Stimulated activated naive CD8-positive, alpha-beta T cell treated with anti-CD3 and anti-CD28 coated beads, Interleukin-15, Interleukin-2, amounts not matched to agents 100 U/mL and 50 U/mL, for 24 hours (primary cell): ENCODE measurements at regions not wholly inside any gene's neighbourhood (a gene's known extent, or its start where the extent isn't known, plus 50 kb on each side); places are given as distances from the start of the nearest gene placed in this dataset.
A peak's percentile ranks its signal among the peaks of the same experiment; 100 is the strongest.

ENCODE experiments used
- ATAC-seq: fragments of 150-1000 bp; cut with Tn5 transposase; one replicate; pipeline ENCODE4 v1.10.0; 2021
- DNase-seq: peaks from one replicate; pipeline ENCODE4 v3.0.0; 2021

DNA sequence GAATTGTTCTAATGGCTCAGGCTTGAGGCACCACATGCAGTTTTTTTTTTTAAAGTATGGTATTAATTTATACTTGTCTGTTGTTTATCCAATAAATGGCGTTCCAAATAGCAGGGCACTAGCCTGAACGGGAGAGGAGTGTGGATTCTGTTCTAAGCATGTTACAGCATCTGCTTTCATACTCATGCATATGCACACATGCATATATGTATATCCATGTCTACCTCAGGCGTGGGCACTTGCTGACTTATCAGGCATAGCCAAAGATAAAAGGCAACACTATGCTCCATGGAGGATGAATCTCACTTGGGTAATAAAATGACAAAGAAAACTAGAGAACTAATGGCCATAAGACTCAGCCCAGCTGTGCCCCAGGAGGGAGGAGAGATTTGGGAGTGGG, 393.8 kb downstream of the GADD45G start:
- no peak for DNase-seq
- no peak for ATAC-seq

DNA sequence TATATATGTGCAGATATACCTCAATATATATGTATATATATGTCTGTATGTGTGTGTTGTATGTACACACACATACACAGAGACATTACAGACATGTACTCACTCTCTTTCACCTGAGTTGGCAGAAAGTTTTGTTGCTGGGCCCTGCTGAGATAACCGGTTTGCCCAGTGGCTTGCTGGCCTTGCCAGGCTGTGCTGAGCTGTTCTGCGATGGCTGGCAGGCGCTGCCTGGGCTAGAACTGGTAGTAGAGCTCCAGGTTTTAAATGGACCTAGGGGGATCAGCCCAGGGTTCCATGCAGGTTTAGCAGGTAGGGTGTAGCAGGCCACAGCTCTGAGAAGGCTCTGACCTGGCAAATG, 394.3 kb downstream of the GADD45G start:
- ATAC-seq (peak; percentile 3), DNase-seq (no peak)

DNA sequence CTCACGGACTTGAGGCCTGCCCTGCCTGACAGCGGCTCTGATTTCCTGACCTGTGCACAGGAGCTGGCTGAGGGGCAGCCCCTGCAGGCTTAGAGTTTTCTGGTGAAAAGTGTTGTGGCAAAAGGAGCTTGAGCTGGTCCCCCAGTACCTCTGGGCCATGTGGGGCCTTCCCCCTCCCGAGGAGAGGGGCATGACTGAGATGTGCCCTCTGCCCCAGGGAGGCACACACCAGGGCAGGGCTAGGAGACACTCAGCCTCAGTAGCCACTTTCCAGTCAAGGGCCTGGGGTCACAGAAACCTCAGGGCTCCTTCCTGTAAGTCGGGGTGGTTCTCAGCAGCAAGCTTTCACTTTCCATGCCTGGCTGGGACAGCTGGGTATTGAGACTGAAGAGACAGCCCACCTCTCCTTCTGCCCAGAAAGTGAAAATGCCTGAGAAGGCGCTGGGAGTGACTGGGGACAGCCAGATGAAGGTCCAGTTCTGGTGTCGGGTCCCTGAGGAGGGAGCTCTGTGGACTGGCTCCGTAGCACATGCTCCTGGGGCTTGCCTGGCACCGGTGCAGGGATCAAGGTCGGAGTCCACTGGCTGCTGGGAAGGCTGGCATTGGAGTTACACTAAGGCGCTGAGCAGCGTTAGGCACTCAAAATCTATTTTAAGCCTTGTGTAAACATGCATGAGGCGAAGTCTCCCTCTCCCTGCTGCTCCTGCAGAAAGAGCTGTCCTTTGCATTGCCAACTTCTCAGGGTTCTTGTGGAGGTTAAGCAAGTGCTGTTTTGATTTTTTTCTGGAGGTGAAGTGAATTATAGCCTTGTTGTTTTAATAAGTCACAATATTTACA, 394.9 kb downstream of the GADD45G start:
- DNase-seq (peak; percentile 72), ATAC-seq (peak; percentile 93)

DNA sequence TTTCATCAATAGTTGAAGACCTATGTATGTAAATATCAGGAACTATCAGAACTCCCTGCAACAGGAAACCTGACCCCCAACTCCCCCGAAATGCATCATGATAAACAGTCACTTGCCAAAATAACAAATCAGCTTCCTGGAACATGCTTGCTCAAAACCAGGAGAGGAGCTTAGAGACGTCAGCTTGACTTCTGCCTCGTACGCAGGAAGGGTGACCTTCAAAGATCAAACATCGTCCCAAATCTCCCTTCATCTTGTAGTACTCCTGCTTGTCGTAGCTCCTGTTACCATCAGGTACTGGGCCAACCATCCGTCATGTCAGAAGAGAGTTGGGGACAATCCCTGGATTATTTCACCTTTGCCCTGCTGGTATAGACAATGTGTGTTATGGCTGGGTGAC, 396.1 kb downstream of the GADD45G start:
- ATAC-seq = no peak
- DNase-seq = no peak

DNA sequence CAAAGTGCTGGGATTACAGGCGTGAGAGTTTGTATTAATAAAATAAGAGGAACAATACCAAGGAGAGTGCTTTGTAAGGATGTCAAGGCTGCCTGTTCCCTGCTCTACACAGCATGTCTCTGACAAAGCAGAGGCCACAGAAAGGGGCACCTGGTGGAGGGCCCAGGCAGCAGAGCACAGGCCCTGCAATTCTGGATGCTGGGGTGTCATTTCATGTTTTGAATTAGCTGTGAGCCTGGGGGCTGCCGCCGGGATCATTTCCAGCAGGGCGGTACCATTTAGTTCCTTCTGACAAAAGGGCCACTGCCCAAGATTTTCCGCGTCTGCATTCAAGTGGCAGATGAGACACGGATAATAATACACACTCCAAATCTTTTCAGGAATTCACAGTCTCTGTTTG, 396.9 kb downstream of the GADD45G start:
- DNase-seq (no peak), ATAC-seq (no peak)

DNA sequence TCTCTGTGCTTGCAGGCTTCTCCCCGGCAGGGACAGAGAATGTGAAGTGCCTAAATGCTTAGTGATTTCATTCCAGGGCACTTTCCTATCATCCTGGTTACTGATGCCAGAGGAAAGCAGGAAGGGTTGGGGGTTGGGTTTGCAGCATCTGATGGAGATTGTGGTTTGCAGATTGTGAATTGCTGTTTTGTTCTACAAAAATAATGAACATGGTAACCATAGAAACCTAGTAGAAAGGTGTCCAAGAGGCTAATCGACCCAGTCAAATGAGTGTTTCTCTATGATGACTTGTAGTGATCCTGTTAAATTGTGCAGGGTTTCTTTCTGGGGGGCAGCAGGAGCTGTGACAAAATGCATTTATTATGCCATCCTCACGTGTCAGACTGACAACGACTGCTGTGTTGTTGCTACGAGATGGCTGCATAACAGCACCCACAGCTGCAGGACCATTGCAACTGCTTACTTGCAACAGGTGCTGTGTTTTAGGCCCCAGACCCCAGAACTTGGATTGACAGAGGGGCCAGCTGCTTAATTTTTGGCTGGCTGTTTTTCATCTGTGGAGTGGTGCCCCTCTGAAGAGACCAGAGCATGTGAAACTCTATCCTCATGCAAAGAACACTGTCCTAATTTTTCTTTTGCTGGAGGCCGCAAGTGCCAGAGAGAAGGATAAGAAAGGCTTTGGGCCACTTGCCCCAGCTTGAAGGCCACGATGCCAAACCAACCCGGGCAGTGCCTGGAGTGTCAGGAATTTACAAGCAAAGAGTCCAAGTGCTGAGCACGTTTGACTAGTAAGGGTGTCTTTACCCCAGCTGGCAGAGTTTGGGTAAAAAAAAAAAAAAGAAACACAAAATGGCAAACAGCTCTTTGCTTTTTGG, 397.8 kb downstream of the GADD45G start:
- DNase-seq (no peak), ATAC-seq (no peak)

DNA sequence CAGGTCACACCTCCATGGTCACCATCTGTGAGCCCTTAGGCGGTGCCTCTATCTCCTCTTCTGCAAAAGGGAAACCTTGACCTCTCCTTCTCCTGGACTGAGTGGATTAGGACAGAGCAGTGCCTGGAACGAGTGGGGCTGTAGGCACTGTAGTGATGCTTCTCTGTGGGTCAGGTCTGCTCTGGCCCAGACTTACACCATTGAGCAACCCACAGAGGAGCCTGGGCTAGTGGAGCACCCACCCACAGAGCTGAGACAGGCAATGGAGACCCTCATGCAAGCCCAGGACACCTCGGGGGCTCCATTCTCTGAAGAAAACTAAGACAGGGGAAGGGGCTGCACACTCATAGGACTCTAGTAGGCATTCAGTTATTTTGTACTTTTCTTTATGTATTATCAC, 400.6 kb downstream of the GADD45G start:
- ATAC-seq (no peak), DNase-seq (no peak)

DNA sequence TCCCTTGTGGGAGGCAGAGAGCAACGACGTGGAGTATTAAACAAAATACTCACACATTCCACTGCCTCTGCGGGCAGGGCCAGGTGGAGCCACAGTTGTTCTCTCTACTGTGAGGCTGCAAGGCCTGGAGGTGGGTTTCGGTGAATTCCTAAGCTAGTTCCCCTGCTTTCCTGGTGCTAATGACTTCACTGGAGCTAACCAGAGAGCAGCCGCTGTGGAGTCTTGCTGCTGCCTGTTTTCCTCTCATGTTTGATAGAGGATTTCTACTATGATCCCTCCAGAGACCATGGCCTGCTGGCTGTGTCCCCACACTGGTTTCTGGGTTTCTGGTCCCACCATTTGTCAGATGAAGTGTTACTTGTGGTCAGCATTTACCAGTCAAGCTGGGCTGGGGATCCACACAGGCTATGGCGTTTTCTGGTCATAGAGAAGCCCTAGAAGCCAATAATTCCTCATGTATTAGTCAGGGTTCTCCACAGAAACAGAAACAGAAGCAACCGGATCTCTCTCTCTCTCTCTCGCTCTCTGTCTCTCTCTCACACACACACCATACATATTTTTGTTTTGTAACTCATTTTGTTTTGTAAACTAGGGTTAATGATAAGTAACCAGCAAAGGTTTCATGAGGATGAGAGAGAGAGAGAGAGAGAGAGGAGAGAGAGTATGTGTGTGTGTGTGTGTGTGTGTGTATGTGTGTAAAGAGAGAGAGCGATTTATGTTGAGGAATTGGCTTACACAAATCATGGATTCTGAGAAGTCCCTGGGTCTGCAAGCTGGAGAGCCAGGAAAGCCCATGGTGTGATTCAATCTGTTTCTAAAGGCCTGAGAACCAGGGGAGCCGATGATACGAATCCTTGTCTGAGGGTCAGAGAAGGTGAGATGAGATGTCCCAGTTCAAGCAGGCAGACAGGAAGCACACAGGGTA, 403.0 kb downstream of the GADD45G start:
- ATAC-seq (no peak), DNase-seq (no peak)

DNA sequence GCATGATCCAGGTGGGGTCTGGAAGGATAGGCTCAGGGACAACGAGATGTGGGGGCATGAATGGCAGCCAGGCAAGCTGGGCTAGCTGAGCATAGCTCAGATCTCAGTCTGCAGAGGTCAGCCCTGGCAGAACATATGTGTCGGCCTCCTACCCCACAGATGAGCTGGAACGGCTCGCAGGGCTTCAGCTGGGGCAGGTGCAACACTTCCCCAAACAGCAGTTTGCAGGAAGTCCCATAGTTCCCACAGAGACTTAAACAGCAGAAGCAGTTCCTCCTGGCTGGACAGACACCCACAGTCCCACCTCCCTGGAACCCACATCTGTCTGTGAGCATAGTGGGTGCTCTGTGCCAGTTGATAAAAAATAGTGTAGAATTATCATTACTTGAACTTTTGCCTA, 404.6 kb downstream of the GADD45G start:
- ATAC-seq (no peak), DNase-seq (no peak)

DNA sequence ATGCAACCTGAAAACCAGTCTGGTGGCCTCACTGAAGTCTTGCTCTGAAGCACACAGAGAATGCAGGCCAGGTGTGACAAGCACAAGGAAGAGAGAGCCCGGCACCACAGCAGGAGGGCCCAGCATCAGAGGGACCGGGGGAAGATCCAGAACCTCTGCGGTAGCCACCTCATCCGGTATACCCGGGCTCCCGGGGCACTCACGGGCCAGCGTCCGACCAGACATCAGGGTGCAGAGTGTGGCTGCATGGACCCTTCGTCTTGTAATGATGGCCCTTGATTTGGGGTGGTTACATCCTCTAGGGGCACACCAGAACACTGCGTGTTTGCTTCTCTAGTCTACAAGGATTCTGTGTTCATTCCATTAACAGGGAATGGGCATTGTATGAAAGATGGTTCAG, 406.0 kb downstream of the GADD45G start:
- no peak for ATAC-seq
- DNase-seq = no peak

DNA sequence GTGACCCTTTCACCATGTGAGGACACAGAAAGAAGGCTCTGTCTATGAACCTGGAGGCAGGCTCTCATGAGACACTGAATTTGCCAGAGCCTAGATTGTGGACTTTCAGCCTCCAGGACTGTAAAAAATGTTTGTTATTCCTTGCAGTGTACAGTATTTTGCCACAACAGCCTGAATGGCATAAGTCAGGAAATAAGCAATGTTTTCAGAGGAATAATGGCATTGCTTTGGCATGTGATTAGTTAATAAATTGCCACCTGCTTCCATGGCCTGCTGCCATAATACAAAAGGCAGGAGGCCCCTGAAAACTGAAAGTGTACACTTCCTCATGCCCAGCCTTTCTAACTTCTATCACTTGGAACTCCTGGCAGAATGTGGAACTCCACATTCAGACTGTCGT, 408.1 kb downstream of the GADD45G start:
- DNase-seq (no peak), ATAC-seq (no peak)

DNA sequence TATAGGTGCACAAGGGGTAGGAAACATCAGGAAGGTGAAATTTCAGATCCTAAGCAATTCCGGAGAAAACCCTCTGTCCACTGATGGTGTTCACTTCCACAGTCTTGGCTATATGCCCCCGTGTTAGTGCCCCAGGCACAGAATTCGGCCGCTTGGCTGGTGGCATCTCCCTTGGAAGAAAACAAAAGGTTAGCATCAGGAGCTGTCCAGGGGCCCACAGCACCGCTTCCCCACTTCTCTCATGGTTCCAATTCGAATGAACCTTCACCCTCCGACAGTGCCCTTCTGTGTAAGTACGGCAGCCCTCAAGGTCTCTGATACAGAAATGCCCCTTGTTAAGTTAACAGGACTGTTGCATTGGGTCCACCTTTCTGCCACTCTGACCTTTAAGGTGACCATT, 409.0 kb downstream of the GADD45G start:
- ATAC-seq = no peak

DNA sequence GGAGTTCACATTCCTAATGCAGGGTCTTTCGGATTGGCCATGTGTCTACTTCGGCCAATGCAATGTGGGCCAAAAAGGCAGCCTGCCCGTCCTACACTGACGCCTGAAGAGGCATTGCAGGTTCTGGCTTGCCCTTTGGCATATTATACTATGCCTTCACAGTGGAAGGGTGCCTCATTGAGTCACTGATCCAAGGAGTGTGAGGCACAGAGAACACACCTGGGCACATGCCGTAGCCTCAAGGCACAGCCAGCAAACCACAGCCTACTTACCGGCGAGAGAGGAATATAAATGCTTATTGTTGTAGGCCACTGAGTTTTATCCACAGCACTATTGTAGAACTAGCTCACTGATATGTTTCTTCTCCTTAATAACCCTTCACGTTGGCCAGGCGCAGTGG, 409.6 kb downstream of the GADD45G start:
- no peak for ATAC-seq
- DNase-seq = no peak

More for the DNA sequence above, 409.0 kb downstream of the GADD45G start:
- DNase-seq = no peak

DNA sequence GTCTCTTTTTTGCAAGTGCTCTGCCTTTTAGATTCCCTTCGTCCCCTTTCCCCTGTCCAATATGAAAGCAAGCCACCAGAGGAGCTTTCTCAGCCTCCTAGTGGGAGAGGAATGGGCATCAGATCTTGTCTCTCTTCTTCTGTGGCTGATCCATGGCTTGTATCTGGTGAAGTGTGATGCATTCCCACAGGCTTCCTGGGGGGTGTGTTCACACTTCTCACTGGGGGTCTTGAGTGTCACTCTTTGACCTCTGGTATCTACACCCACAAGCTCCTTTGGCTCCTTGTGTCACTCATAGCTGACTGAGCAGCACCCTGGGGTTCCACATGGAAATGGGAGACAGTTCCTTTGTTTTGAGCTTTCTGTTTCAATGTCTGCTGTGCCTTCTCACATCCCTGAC, 411.5 kb downstream of the GADD45G start:
- ATAC-seq (no peak), DNase-seq (no peak)

DNA sequence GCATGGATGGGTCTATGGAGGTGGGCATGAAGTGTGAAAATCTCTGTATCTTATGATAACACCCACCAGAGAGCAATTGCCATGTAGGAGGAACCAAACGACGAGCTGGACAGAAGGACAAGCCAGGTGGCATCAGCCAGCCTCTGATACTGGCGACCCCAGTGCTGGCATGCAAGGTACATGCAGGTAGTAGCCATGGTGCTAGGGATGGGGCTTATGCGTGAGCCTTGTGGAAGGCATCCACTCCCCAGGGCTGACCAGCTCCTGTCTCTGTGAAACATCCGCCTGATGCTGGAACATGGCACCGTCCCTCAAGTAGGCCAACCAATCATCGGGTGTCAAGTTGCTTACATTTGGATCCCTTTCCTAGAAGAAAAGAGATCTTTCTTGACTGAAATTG, 412.9 kb downstream of the GADD45G start:
- DNase-seq = no peak
- ATAC-seq = no peak

DNA sequence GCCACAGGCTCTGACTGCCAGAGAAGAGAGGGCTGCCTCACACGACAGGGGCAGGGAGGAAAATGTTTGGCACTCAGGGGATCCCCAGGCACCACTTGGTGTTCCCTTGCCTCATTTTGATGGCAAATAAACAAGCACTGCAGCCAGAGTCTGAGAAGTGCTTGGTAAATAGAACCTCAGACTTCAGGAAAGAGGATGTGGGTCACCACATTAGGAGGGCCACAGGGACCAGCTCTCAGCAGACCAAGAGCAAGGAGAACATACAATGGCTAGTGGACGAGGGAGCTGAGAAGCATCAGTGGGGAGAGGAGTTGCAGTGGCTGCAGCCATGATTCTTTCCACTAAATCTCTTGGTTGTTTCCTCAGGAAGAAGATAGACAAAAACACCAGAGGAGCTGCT, 413.9 kb downstream of the GADD45G start:
- no peak for ATAC-seq
- no peak for DNase-seq

DNA sequence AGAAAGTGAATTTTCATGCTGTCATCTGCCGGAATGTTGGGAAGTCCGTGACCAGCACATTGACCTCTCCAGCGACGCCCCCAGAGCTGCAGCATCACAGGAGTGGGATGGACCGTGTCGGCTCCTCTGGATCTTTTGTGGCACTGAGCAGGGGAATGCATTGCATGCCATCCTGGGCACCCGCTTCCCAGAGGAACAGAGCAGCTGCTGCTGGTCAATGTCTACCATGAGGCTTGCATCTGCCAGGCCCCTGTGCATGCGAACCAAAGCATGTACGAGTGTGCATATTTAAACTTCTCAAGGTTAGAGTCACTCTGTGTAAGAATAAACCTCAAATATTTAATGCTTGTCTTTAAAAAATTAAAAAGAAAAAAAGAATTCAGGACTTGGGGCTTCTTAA, 414.8 kb downstream of the GADD45G start:
- ATAC-seq = no peak
- no peak for DNase-seq

DNA sequence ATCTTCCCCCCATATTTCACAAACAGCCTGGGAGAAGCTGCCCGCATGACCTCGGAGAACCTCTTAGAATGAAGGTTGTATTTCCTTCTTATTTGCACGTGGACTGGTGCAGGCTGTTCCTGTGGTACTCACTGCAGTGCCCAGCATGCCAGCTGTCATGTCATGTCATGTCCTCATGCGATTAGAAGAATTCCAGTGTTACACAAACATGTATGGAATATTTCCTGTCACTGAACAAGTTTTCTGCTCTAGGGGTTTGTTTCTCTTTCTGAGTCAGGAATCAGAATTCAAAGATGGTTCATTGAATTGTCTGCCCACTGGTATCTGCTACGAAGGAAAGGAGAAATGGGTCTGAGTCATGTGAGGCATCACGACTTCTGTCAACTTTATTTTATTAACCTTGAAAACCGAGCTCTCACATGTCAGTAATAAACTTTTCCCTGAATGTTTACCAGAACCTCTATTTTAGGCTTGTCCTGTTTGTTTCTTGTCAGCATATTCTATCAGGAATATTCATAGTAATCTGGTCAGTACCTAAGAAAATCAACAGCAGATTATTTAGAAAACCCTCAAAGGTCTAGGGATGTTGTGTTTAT, 415.6 kb downstream of the GADD45G start:
- ATAC-seq (no peak), DNase-seq (no peak)

DNA sequence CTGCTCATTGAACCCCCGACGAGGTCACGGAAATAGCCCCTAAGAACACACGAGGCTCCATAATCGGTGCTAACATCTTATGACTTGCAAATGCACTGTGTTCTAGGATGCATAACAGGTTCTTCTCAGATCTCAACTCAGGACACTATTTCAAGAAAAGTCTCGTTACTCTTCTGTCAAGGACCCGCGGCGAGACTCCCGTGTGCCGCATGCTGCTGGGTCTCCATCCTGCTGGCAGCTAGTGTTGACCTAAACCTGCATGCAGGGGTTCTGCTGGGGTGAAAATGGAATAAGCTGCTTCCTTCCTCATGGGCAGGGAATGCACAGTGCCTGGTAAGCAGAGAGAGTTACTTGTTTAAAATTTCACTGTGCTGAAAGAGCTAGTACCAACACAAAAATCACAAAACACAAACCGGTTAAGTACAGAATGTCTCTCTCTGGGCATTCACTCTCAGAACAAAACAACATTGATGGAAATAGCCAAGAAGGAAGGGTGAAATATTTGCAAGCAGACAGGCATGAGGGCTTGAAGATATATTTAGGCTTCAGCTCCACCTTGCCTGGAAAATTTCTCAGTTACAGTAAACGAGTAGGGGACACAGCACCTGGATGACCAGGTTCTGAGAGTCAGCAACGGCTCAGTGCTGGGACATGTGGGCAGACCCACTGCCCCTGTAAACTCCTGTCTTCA, 416.5 kb downstream of the GADD45G start:
- ATAC-seq (no peak), DNase-seq (no peak)

DNA sequence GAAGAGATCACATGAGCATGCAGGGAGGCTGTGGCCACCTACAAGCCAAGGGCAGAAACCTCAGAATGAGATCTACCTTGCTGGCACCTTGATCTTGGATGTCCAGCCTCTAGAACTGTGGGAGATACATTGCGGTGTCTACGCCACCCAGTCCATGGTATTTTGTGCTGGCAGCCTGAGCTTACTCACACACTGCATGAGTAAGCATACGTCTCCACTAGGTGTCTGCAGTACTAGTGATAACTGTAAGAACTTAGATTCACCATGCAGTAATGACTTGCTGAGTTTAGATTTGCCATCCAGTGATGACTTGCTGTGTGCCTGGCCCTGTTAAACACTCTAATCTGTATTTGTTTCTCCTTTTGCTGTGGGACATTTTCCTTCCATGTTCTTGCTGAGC, 417.7 kb downstream of the GADD45G start:
- ATAC-seq = peak; percentile 38
- DNase-seq = no peak

DNA sequence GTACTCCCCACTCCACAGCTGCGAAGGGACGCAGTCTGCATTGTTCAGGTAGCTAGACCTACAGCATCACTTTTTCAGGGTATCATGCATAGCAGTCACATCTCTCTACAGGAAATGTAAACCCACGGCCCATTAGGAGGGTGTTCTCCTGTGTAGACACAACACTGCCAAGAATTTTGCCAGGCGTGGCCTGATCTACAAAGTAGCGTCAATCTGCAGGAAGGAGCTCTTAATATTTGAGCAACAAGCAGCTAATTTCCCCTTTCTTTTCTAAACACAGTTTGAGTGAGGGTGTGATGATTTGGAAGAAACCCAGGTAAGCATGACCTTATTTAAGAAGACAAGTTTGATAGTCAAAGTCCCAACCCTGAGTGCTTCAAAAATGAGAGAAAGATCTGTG, 419.0 kb downstream of the GADD45G start:
- ATAC-seq = no peak
- no peak for DNase-seq

DNA sequence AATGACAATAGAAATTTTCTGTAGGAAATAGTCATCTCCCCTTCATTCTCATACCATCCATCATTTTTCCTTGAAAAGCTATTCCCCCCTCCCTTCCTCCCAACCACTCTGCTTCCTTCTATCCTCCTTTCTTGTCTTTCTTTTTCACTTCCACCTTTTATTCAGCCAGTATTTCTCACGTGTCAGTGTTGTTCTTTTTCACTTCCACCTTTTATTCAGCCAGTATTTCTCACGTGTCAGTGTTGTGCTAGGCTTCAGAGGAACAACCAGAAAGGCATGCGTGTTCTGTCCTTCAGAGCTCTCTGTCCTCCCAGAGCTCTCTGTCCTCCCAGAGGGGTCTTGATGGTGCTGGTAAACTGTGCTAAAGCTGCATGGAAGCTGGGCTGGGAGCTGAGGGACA, 419.6 kb downstream of the GADD45G start:
- no peak for ATAC-seq
- no peak for DNase-seq
